ENCODE measurements at regions not wholly inside any gene's neighbourhood (a gene's known extent, or its start where the extent isn't known, plus 50 kb on each side); places are given as distances from the start of the nearest gene placed in this dataset.

DNA sequence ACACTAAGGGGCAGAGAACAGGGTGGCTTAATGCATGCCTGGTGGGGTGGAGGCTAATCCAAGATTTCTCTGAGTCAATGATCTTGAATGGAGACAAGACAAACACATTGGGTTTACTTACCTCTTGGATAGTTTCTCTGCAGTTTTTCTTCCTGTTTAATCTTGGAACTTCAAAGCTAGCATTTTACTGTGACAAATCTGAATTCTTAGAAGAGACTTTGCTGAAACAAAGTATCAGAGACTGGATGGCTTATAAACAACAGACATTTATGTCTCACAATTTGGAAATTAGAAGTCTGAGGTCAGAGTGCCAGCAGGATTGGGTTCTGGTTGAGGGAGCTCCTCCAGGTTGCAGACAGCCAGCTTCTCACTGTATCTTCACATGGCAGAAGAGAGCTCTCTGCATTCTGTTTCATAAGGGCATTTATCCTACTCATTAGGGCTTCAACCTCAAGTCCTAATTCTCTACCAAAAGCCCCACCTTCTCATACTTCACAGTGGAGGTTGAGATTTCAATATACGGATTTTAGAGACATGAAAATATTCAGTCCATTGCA is 921.8 kb downstream of the VRK1 start:
- Histone ChIP-seq H3K27me3 (ENCODE audit: insufficient read depth, low read depth, low read length) (no peaks in the 10 kb centered on the region), H2AFZ (ENCODE audit: low read depth, low read length) (no peak overlapping the region), H3K27ac (ENCODE audit: low read length) (no peak overlapping the region), H3K9me2 (ENCODE audit: insufficient read depth, low read length) (no peaks in the 10 kb centered on the region), H3K4me2 (ENCODE audit: low read length) (no peak overlapping the region), H3K9ac (ENCODE audit: low read length) (no peak overlapping the region), H3K36me3 (ENCODE audit: insufficient read depth, low read length) (no peaks in the 10 kb centered on the region), H3K9me3 (ENCODE audit: low read length) (no peaks in the 10 kb centered on the region), H3K79me2 (replicated peaks; ENCODE audit: insufficient read depth, low read length) (no peaks in the 10 kb centered on the region), H3K4me3 (ENCODE audit: low read length) (no peak overlapping the region), H4K20me1 (ENCODE audit: insufficient read depth) (no peaks in the 10 kb centered on the region), H3F3A (ENCODE audit: insufficient read depth, low read length, poor library complexity, severe bottlenecking) (no peaks in the 10 kb centered on the region)
- TF ChIP-seq, protein P1, sequence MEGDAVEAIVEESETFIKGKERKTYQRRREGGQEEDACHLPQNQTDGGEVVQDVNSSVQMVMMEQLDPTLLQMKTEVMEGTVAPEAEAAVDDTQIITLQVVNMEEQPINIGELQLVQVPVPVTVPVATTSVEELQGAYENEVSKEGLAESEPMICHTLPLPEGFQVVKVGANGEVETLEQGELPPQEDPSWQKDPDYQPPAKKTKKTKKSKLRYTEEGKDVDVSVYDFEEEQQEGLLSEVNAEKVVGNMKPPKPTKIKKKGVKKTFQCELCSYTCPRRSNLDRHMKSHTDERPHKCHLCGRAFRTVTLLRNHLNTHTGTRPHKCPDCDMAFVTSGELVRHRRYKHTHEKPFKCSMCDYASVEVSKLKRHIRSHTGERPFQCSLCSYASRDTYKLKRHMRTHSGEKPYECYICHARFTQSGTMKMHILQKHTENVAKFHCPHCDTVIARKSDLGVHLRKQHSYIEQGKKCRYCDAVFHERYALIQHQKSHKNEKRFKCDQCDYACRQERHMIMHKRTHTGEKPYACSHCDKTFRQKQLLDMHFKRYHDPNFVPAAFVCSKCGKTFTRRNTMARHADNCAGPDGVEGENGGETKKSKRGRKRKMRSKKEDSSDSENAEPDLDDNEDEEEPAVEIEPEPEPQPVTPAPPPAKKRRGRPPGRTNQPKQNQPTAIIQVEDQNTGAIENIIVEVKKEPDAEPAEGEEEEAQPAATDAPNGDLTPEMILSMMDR (IDR thresholded peaks at IDR 0.05; ENCODE audit: poor library complexity, severe bottlenecking) = no peak
- no peak for TF ChIP-seq TAF1 (IDR thresholded peaks at IDR 0.05; ENCODE audit: low read depth)
- no peak for TF ChIP-seq EZH2 (IDR thresholded peaks at IDR 0.05; ENCODE audit: borderline replicate concordance, insufficient read depth, low read length, poor library complexity, severe bottlenecking)
- no peak for TF ChIP-seq SMC3 (conservative IDR thresholded peaks at IDR 0.05; ENCODE audit: poor library complexity)
- TF ChIP-seq EP300 (conservative IDR thresholded peaks at IDR 0.05; ENCODE audit: poor library complexity, severe bottlenecking) = no peak
- no peak for TF ChIP-seq POLR2AphosphoS5 (IDR thresholded peaks at IDR 0.05)
- no peak for TF ChIP-seq MXI1 (conservative IDR thresholded peaks at IDR 0.05; ENCODE audit: poor library complexity, severe bottlenecking)
- no peak for TF ChIP-seq RAD21 (conservative IDR thresholded peaks at IDR 0.05)
- TF ChIP-seq, protein P2, sequence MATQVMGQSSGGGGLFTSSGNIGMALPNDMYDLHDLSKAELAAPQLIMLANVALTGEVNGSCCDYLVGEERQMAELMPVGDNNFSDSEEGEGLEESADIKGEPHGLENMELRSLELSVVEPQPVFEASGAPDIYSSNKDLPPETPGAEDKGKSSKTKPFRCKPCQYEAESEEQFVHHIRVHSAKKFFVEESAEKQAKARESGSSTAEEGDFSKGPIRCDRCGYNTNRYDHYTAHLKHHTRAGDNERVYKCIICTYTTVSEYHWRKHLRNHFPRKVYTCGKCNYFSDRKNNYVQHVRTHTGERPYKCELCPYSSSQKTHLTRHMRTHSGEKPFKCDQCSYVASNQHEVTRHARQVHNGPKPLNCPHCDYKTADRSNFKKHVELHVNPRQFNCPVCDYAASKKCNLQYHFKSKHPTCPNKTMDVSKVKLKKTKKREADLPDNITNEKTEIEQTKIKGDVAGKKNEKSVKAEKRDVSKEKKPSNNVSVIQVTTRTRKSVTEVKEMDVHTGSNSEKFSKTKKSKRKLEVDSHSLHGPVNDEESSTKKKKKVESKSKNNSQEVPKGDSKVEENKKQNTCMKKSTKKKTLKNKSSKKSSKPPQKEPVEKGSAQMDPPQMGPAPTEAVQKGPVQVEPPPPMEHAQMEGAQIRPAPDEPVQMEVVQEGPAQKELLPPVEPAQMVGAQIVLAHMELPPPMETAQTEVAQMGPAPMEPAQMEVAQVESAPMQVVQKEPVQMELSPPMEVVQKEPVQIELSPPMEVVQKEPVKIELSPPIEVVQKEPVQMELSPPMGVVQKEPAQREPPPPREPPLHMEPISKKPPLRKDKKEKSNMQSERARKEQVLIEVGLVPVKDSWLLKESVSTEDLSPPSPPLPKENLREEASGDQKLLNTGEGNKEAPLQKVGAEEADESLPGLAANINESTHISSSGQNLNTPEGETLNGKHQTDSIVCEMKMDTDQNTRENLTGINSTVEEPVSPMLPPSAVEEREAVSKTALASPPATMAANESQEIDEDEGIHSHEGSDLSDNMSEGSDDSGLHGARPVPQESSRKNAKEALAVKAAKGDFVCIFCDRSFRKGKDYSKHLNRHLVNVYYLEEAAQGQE (IDR thresholded peaks at IDR 0.05; ENCODE audit: borderline replicate concordance) = no peak

DNA sequence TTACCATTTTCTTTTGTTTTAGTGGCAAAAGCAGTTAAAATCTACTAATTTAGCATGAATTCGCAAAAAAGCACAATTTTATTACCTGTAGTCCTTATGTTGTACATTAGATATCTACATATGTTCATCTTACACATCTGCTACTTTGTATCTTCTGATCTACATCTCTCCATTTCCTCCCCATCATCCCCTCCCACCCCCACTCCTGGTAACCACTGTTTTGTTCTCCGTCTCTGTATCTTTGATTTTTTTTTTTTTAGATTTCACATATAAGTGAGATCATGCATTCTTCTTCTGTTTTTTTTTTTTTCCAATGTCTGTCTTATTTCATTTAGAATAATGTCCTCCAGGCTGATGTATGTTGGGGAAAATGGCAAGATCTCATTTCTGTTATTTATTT is 922.7 kb downstream of the VRK1 start:
- no peak overlapping the region for H2AFZ ChIP-seq (ENCODE audit: low read depth, low read length)
- H3K9ac ChIP-seq (ENCODE audit: low read length) = no peak overlapping the region
- no peaks in the 10 kb centered on the region for H3K79me2 ChIP-seq (replicated peaks; ENCODE audit: insufficient read depth, low read length)
- H3K4me2 ChIP-seq (ENCODE audit: low read length) = no peak overlapping the region
- no peaks in the 10 kb centered on the region for H3K36me3 ChIP-seq (ENCODE audit: insufficient read depth, low read length)
- H3K9me2 ChIP-seq (ENCODE audit: insufficient read depth, low read length) = no peaks in the 10 kb centered on the region
- H3K27ac ChIP-seq (ENCODE audit: low read length) = no peak overlapping the region
- H3K27me3 ChIP-seq (ENCODE audit: insufficient read depth, low read depth, low read length) = no peaks in the 10 kb centered on the region
- no peaks in the 10 kb centered on the region for H3F3A ChIP-seq (ENCODE audit: insufficient read depth, low read length, poor library complexity, severe bottlenecking)
- TF ChIP-seq, protein P1 (IDR thresholded peaks at IDR 0.05; ENCODE audit: poor library complexity, severe bottlenecking) = no peak
- TF ChIP-seq MXI1 (conservative IDR thresholded peaks at IDR 0.05; ENCODE audit: poor library complexity, severe bottlenecking) = no peak
- TF ChIP-seq EP300 (conservative IDR thresholded peaks at IDR 0.05; ENCODE audit: poor library complexity, severe bottlenecking) = no peak
- TF ChIP-seq SMC3 (conservative IDR thresholded peaks at IDR 0.05; ENCODE audit: poor library complexity) = no peak
- no peak for TF ChIP-seq TAF1 (IDR thresholded peaks at IDR 0.05; ENCODE audit: low read depth)
- TF ChIP-seq, protein P2 (IDR thresholded peaks at IDR 0.05; ENCODE audit: borderline replicate concordance) = no peak
- no peak for TF ChIP-seq RAD21 (conservative IDR thresholded peaks at IDR 0.05)
- no peak for TF ChIP-seq POLR2AphosphoS5 (IDR thresholded peaks at IDR 0.05)
- no peak for TF ChIP-seq EZH2 (IDR thresholded peaks at IDR 0.05; ENCODE audit: borderline replicate concordance, insufficient read depth, low read length, poor library complexity, severe bottlenecking)
- no peaks in the 10 kb centered on the region for H3K9me3 ChIP-seq (ENCODE audit: low read length)
- no peak overlapping the region for H3K4me3 ChIP-seq (ENCODE audit: low read length)
- H4K20me1 ChIP-seq (ENCODE audit: insufficient read depth) = no peaks in the 10 kb centered on the region

Measured in neural cell (in vitro differentiated cells).